DND-41 (cell line): ENCODE measurements at regions not wholly inside any gene's neighbourhood (a gene's known extent, or its start where the extent isn't known, plus 50 kb on each side); places are given as distances from the start of the nearest gene placed in this dataset.
A peak's percentile ranks its signal among the peaks of the same experiment; 100 is the strongest.

Source experiments
- ATAC-seq: fragments of 200-7000 bp; cut with Tn5 transposase; 3 replicates; pipeline ENCODE4 v1.9.1; 2021; ENCODE audit warnings: low read depth; ENCODE audit not compliant: insufficient read depth
- DNase-seq: peaks from one replicate; pipeline ENCODE4 v3.0.0-alpha.2; 2020
- H2AFZ ChIP-seq: 2 replicates; pipeline ENCODE4 v1.6.0; 2012; ENCODE audit warnings: low read depth, low read length
- H3K27ac ChIP-seq: 2 replicates; pipeline ENCODE4 v1.5.1; 2012; ENCODE audit warnings: low read length, inconsistent platforms
- H3K27me3 ChIP-seq: fragments of 200-600 bp; sonication (generic); 2 replicates; pipeline ENCODE4 v1.6.0; 2012; ENCODE audit warnings: low read length, mild to moderate bottlenecking, inconsistent platforms; ENCODE audit not compliant: insufficient read depth, poor library complexity
- H3K36me3 ChIP-seq: 2 replicates; pipeline ENCODE4 v1.5.1; 2012; ENCODE audit warnings: low read length, inconsistent platforms; ENCODE audit not compliant: insufficient read depth
- H3K4me1 ChIP-seq: 2 replicates; pipeline ENCODE4 v1.5.1; 2012; ENCODE audit warnings: mild to moderate bottlenecking, low read length; ENCODE audit not compliant: insufficient read depth
- H3K4me2 ChIP-seq: 2 replicates; pipeline ENCODE4 v1.6.0; 2012; ENCODE audit warnings: mild to moderate bottlenecking, moderate library complexity, low read length, inconsistent platforms; ENCODE audit not compliant: insufficient read depth
- H3K4me3 ChIP-seq, 2 experiments: fragments of 200-600 bp in 1 of 2; shearing (Covaris generic) in 1 of 2; 2 replicates each; pipeline ENCODE4 v1.5.1; 2012 to 2016; ENCODE audit warnings: inconsistent platforms in 2 of 2, low read length in 2 of 2, mild to moderate bottlenecking in 2 of 2, low read depth in 1 of 2, moderate library complexity in 1 of 2
- H3K79me2 ChIP-seq: 2 replicates; pipeline ENCODE4 v1.6.0; 2012; ENCODE audit warnings: low read length, inconsistent platforms; ENCODE audit not compliant: insufficient read depth
- H3K9ac ChIP-seq: 2 replicates; pipeline ENCODE4 v1.6.0; 2012; ENCODE audit warnings: low read depth, mild to moderate bottlenecking, inconsistent platforms, low read length, moderate library complexity
- H3K9me3 ChIP-seq: 2 replicates; pipeline ENCODE4 v1.5.1; 2012; ENCODE audit warnings: low read length, moderate library complexity, mild to moderate bottlenecking, inconsistent platforms; ENCODE audit not compliant: insufficient read depth, severe bottlenecking
- H4K20me1 ChIP-seq: 2 replicates; pipeline ENCODE4 v1.6.0; 2012; ENCODE audit warnings: low read length; ENCODE audit not compliant: insufficient read depth
- EZH2 ChIP-seq: IDR thresholded peaks from 3 replicates; pipeline ENCODE4 v1.6.1; 2012; ENCODE audit warnings: borderline replicate concordance, low read depth, mild to moderate bottlenecking, moderate library complexity, low read length, inconsistent platforms; ENCODE audit not compliant: severe bottlenecking
- TF ChIP-seq, protein P1 (sequence below): IDR thresholded peaks from 2 replicates; pipeline ENCODE4 v1.5.1; 2012; ENCODE audit warnings: borderline replicate concordance, low read length, moderate library complexity, mild to moderate bottlenecking; ENCODE audit not compliant: poor library complexity, severe bottlenecking; ENCODE audit errors: extremely low read depth

DNA sequence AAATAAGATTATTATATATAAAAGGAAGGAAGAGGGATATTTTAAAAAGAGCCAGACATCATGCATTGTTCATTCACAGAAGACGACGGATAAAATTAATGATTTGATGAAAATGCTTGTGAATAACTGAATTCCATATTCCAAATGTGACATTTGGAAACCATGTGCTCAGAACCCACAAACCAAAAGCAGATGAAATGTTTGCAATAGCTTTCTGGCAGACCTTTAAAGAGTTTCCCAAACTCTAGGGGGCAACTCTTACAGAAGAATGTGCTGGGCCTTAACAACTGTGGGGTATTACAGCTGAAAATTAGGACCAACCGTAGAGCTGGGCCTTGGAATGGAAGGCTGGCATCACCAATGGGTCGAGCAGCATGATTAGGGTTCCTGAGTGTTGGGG is 471.0 kb downstream of the EFNA5 start:
- no peaks in the 10 kb centered on the region for H3K36me3 ChIP-seq
- no peak for DNase-seq
- no peak overlapping the region for H3K4me3 ChIP-seq
- H3K27ac ChIP-seq, result no peak overlapping the region
- no peak overlapping the region for H3K9ac ChIP-seq
- no peaks in the 10 kb centered on the region for H3K4me1 ChIP-seq
- H2AFZ ChIP-seq, result no peak overlapping the region
- H3K9me3 ChIP-seq, result no peaks in the 10 kb centered on the region
- H3K27me3 ChIP-seq, result no peaks in the 10 kb centered on the region
- no peak overlapping the region for H3K4me2 ChIP-seq
- TF ChIP-seq, protein P1, sequence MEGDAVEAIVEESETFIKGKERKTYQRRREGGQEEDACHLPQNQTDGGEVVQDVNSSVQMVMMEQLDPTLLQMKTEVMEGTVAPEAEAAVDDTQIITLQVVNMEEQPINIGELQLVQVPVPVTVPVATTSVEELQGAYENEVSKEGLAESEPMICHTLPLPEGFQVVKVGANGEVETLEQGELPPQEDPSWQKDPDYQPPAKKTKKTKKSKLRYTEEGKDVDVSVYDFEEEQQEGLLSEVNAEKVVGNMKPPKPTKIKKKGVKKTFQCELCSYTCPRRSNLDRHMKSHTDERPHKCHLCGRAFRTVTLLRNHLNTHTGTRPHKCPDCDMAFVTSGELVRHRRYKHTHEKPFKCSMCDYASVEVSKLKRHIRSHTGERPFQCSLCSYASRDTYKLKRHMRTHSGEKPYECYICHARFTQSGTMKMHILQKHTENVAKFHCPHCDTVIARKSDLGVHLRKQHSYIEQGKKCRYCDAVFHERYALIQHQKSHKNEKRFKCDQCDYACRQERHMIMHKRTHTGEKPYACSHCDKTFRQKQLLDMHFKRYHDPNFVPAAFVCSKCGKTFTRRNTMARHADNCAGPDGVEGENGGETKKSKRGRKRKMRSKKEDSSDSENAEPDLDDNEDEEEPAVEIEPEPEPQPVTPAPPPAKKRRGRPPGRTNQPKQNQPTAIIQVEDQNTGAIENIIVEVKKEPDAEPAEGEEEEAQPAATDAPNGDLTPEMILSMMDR, result no peak
- TF ChIP-seq EZH2, result no peak
- ATAC-seq, result no peak
- H3K79me2 ChIP-seq, result no peaks in the 10 kb centered on the region
- no peaks in the 10 kb centered on the region for H4K20me1 ChIP-seq

DNA sequence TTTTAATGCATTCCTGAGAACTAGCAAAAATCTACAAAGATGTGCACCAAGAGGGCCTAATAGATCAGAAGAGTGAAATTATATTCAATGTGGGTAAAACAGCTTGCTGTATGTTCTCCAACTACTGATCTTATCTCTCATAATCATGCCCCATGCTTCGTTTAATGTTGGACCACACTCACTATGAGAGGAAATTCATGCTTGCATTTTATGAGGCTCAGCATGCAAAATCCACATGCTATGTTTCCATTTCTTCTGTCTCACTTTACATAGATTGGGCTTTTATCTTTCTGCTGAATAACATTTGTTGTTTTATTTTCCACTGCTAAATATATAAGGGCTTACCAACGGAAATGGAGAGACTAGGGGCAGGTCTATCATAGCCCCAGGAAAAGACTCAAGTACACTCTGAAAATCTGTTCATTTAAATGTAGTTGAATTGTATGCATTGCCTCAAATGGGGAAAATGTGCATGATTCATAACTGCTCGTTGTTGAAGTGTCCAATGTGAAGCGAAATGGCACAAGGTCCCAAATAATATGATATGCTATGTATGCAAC is 474.2 kb downstream of the EFNA5 start:
- H3K36me3 ChIP-seq, result no peaks in the 10 kb centered on the region

DNA sequence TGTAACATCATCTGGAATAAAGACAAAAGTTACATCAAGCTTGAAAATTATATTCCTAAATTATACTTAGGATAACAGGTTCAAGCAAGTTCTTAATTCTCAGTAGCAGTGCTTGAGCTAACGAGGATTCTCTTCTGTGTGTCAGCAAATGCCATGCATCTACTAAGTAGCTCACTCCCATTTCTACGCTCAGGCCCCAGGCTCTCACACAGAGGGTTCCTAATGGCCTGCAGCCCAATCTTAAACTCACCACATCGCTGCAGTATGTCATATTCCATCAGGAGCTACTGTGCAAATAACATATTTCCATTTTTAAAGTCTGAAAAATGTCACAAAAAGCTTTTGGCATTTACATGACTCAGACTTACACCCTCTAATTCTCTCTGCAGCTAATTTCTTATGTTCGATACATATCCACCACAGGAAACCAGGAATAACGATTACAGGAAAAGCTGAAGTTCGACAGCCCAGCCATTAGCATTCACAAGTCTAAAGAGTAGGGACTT is 474.8 kb downstream of the EFNA5 start:
- no peak for TF ChIP-seq EZH2
- TF ChIP-seq, protein P1, result no peak
- H3K36me3 ChIP-seq, result no peaks in the 10 kb centered on the region

More for the DNA sequence above, 474.2 kb downstream of the EFNA5 start:
- Histone ChIP-seq H3K27me3 (no peaks in the 10 kb centered on the region), H3K9me3 (no peaks in the 10 kb centered on the region), H3K79me2 (no peaks in the 10 kb centered on the region), H3K4me3 (no peak overlapping the region), H3K27ac (no peak overlapping the region), H3K9ac (no peak overlapping the region), H4K20me1 (no peaks in the 10 kb centered on the region), H3K4me2 (no peak overlapping the region), H3K4me1 (no peaks in the 10 kb centered on the region), H2AFZ (no peak overlapping the region)
- DNase-seq, result no peak
- ATAC-seq, result peak; percentile 55
- no peak for TF ChIP-seq EZH2
- TF ChIP-seq, protein P1, result no peak

DNA sequence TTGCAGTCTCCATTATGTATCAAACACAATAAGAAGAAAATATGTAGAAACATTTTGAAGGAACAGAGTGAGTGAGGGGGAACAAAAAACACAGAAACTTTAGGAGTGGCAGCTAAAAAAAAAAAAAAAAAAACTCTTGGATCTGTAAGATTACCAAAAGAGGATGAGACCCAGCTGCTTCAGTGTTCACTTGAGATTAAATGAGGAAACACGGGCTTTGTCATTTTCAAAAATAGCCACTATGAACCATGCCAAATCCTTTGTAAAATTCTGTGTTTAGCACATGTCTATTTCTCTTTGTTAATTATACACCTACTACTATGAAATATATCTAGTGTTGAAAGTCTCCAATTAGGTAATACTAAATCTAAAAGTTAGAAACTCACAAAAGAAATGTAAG is 485.9 kb downstream of the EFNA5 start:
- Histone ChIP-seq H2AFZ (no peak overlapping the region), H3K27me3 (no peaks in the 10 kb centered on the region), H3K79me2 (no peaks in the 10 kb centered on the region), H4K20me1 (no peaks in the 10 kb centered on the region), H3K4me3 (no peak overlapping the region), H3K9me3 (peaks cover 2% of the 10 kb centered on the region), H3K9ac (no peak overlapping the region), H3K4me1 (no peaks in the 10 kb centered on the region), H3K4me2 (no peak overlapping the region), H3K36me3 (no peaks in the 10 kb centered on the region), H3K27ac (no peak overlapping the region)
- no peak for DNase-seq
- no peak for TF ChIP-seq EZH2
- TF ChIP-seq, protein P1, result no peak
- no peak for ATAC-seq

More for the DNA sequence above, 474.8 kb downstream of the EFNA5 start:
- H3K9ac ChIP-seq, result no peak overlapping the region
- no peaks in the 10 kb centered on the region for H3K27me3 ChIP-seq
- no peak overlapping the region for H3K4me2 ChIP-seq
- H4K20me1 ChIP-seq, result no peaks in the 10 kb centered on the region
- H3K4me1 ChIP-seq, result no peaks in the 10 kb centered on the region
- ATAC-seq (no peak), DNase-seq (no peak)
- H3K4me3 ChIP-seq, result no peak overlapping the region
- no peak overlapping the region for H3K27ac ChIP-seq
- no peaks in the 10 kb centered on the region for H3K79me2 ChIP-seq
- H2AFZ ChIP-seq, result no peak overlapping the region
- no peaks in the 10 kb centered on the region for H3K9me3 ChIP-seq
